H1 (cell line): ENCODE measurements at regions not wholly inside any gene's neighbourhood (a gene's known extent, or its start where the extent isn't known, plus 50 kb on each side); places are given as distances from the start of the nearest gene placed in this dataset.

Experiments used
- CTCF ChIA-PET: fragments of 300-600 bp; sonication (Branson Sonifier 250); formaldehyde crosslinking; loops from one replicate; lab custom pipeline; 2021; ENCODE audit not compliant: partially characterized antibody; lab: Charles Lee
- POLR2A ChIA-PET: fragments of 300-600 bp; sonication (Branson Sonifier 250); formaldehyde crosslinking; loops from one replicate; lab custom pipeline; 2021; ENCODE audit warnings: inconsistent platforms; ENCODE audit not compliant: partially characterized antibody; lab: Charles Lee
- DNase-seq, 2 experiments: peaks; one replicate each; pipeline versions ENCODE4 v3.0.0 to v3.0.0-alpha.2; 2010 to 2022; ENCODE audit warnings: low spot score in 2 of 2, low read depth in 1 of 2, mixed read lengths in 1 of 2
- FAIRE-seq: peaks from 2 replicates; lab custom pipeline; 2011; peaks lifted over from hg19 to GRCh38; lab: Jason Lieb, UNC
- H2AFZ ChIP-seq: 2 replicates; pipeline ENCODE4 v1.8.1; 2012; ENCODE audit warnings: low read length, inconsistent platforms
- H2AK5ac ChIP-seq: 2 replicates; pipeline ENCODE4 v1.6.1; 2013; ENCODE audit warnings: low read depth, low read length
- H2BK120ac ChIP-seq: replicated peaks from 2 replicates; pipeline ENCODE3; 2013; ENCODE audit warnings: low read depth, low read length, inconsistent platforms
- H2BK12ac ChIP-seq: 2 replicates; pipeline ENCODE4 v1.6.1; 2013; ENCODE audit warnings: low read depth, low read length
- H2BK15ac ChIP-seq: 2 replicates; pipeline ENCODE4 v1.6.1; 2013; ENCODE audit warnings: low read length
- H2BK20ac ChIP-seq: 2 replicates; pipeline ENCODE4 v1.6.1; 2013; ENCODE audit warnings: low read length
- H2BK5ac ChIP-seq: 2 replicates; pipeline ENCODE4 v1.6.1; 2013; ENCODE audit warnings: low read depth, low read length
- H3K14ac ChIP-seq: 2 replicates; pipeline ENCODE4 v1.6.1; 2013; ENCODE audit warnings: inconsistent platforms; ENCODE audit not compliant: insufficient read length
- H3K18ac ChIP-seq: 2 replicates; pipeline ENCODE4 v1.6.1; 2013; ENCODE audit warnings: low read length; ENCODE audit errors: extremely low read depth
- H3K23ac ChIP-seq: 2 replicates; pipeline ENCODE4 v1.6.1; 2013; ENCODE audit warnings: inconsistent platforms; ENCODE audit not compliant: insufficient read length
- H3K23me2 ChIP-seq: 2 replicates; pipeline ENCODE4 v1.6.1; 2013; ENCODE audit warnings: low read depth, low read length
- H3K27ac ChIP-seq: 2 replicates; pipeline ENCODE4 v1.6.1; 2011; ENCODE audit warnings: low read depth, low read length, inconsistent platforms
- H3K27me3 ChIP-seq, 4 experiments: replicated peaks in 1 of 4; 1 replicate in 1 of 4; 2 replicates in 3 of 4; pipeline versions ENCODE4 v1.6.1 to v1.8.1; 2011 to 2013; ENCODE audit warnings: low read length in 3 of 4, mild to moderate bottlenecking in 3 of 4, inconsistent platforms in 2 of 4, mixed read lengths in 2 of 4, moderate library complexity in 1 of 4; ENCODE audit not compliant: control insufficient read depth in 3 of 4, insufficient read depth in 3 of 4; ENCODE audit errors: extremely low read depth in 1 of 4
- H3K36me3 ChIP-seq, 4 experiments: 2 replicates each; pipeline versions ENCODE4 v1.6.1 to v1.8.1; 2011 to 2013; ENCODE audit warnings: mild to moderate bottlenecking in 4 of 4, low read length in 3 of 4, moderate library complexity in 2 of 4, control low read depth in 1 of 4, inconsistent platforms in 1 of 4; ENCODE audit not compliant: insufficient read depth in 4 of 4, control insufficient read depth in 2 of 4
- H3K4ac ChIP-seq: replicated peaks from 2 replicates; pipeline ENCODE3; 2013; ENCODE audit warnings: low read length, low read depth, mixed read lengths, inconsistent platforms; ENCODE audit not compliant: insufficient read length
- H3K4me1 ChIP-seq, 4 experiments: replicated peaks in 1 of 4; 1 replicate in 1 of 4; 2 replicates in 3 of 4; pipeline versions ENCODE4 v1.6.1 to v1.8.1; 2011 to 2013; ENCODE audit warnings: low read length in 3 of 4, inconsistent platforms in 2 of 4, mixed read lengths in 1 of 4; ENCODE audit not compliant: insufficient read depth in 4 of 4, control insufficient read depth in 3 of 4
- H3K4me2 ChIP-seq, 2 experiments: 2 replicates each; pipeline versions ENCODE4 v1.6.1 to v1.8.1; 2011 to 2013; ENCODE audit warnings: low read depth in 2 of 2, low read length in 2 of 2, control low read depth in 1 of 2, inconsistent platforms in 1 of 2, mild to moderate bottlenecking in 1 of 2; ENCODE audit not compliant: insufficient read depth in 1 of 2
- H3K4me3 ChIP-seq, 4 experiments: fragments of 200-600, 300-600 bp in 1 of 4; sonication (generic), shearing (Covaris generic), sonication (Bioruptor Twin) in 1 of 4; 2 replicates each; pipeline versions ENCODE4 v1.5.1 to v1.8.1; 2011 to 2016; ENCODE audit warnings: low read length in 4 of 4, low read depth in 3 of 4, control low read depth in 2 of 4, inconsistent platforms in 2 of 4, mild to moderate bottlenecking in 2 of 4, mixed read lengths in 1 of 4, moderate library complexity in 1 of 4; ENCODE audit not compliant: insufficient read depth in 2 of 4; ENCODE audit errors: extremely low read depth in 1 of 4
- H3K56ac ChIP-seq: replicated peaks from 2 replicates; pipeline ENCODE3; 2013; ENCODE audit warnings: low read depth, mild to moderate bottlenecking, mixed read lengths, low read length, inconsistent platforms; ENCODE audit not compliant: insufficient read length
- H3K79me1 ChIP-seq: 2 replicates; pipeline ENCODE4 v1.6.1; 2013; ENCODE audit warnings: low read depth, low read length, control low read depth
- H3K79me2 ChIP-seq, 2 experiments: 2 replicates each; pipeline versions ENCODE4 v1.6.1 to v1.8.1; 2012 to 2013; ENCODE audit warnings: low read length in 2 of 2, mild to moderate bottlenecking in 2 of 2, inconsistent platforms in 1 of 2; ENCODE audit not compliant: insufficient read depth in 2 of 2, control insufficient read depth in 1 of 2
- H3K9ac ChIP-seq, 4 experiments: replicated peaks in 1 of 4; 1 replicate in 1 of 4; 2 replicates in 3 of 4; pipeline versions ENCODE4 v1.6.1 to v1.8.1; 2011 to 2013; ENCODE audit warnings: low read depth in 3 of 4, low read length in 3 of 4, control low read depth in 2 of 4, mild to moderate bottlenecking in 2 of 4, moderate library complexity in 2 of 4, inconsistent platforms in 1 of 4; ENCODE audit errors: extremely low read depth in 1 of 4
- H3K9me3 ChIP-seq, 2 experiments: 2 replicates each; pipeline versions ENCODE4 v1.6.1 to v1.8.1; 2012 to 2013; ENCODE audit warnings: mild to moderate bottlenecking in 2 of 2, moderate library complexity in 2 of 2, control low read depth in 1 of 2, inconsistent platforms in 1 of 2, low read depth in 1 of 2, low read length in 1 of 2, mixed read lengths in 1 of 2; ENCODE audit not compliant: insufficient read depth in 2 of 2
- H4K20me1 ChIP-seq, 2 experiments: replicated peaks in 1 of 2; 2 replicates each; pipeline versions ENCODE3 to v1.8.1; 2011 to 2013; ENCODE audit warnings: inconsistent platforms in 2 of 2, low read length in 2 of 2, mild to moderate bottlenecking in 1 of 2; ENCODE audit not compliant: insufficient read depth in 2 of 2, control insufficient read depth in 1 of 2
- H4K5ac ChIP-seq: 2 replicates; pipeline ENCODE4 v1.6.1; 2013; ENCODE audit warnings: low read length, low read depth, mixed read lengths, inconsistent platforms; ENCODE audit not compliant: insufficient read length
- H4K8ac ChIP-seq: 2 replicates; pipeline ENCODE4 v1.8.0; 2013; ENCODE audit warnings: mild to moderate bottlenecking, moderate library complexity, low read length, inconsistent platforms; ENCODE audit not compliant: insufficient read depth; ENCODE audit errors: extremely low read depth
- H4K91ac ChIP-seq: replicated peaks from 2 replicates; pipeline ENCODE3; 2013; ENCODE audit warnings: low read length, mixed read lengths, inconsistent platforms; ENCODE audit not compliant: insufficient read length
- EP300 ChIP-seq, 2 experiments: IDR thresholded peaks; 1 replicate in 1 of 2; 2 replicates in 1 of 2; pipeline ENCODE4 v1.6.1; 2011 to 2012; ENCODE audit warnings: low read depth in 2 of 2, low read length in 2 of 2, mild to moderate bottlenecking in 2 of 2, borderline replicate concordance in 1 of 2, inconsistent platforms in 1 of 2, moderate library complexity in 1 of 2
- KDM4A ChIP-seq: IDR thresholded peaks from one replicate; pipeline ENCODE4 v1.7.1; 2012; ENCODE audit warnings: low read depth, mild to moderate bottlenecking, moderate library complexity, low read length, inconsistent platforms; ENCODE audit not compliant: severe bottlenecking
- SIN3A ChIP-seq, 2 experiments: IDR thresholded peaks in 1 of 2; conservative IDR thresholded peaks in 1 of 2; 2 replicates each; pipeline ENCODE4 v1.6.1; 2011 to 2012; ENCODE audit warnings: low read length in 2 of 2, improper control_type of control experiment in 1 of 2, low read depth in 1 of 2, mild to moderate bottlenecking in 1 of 2
- SIX5 ChIP-seq: IDR thresholded peaks from 2 replicates; pipeline ENCODE4 v1.6.1; 2011; ENCODE audit warnings: mild to moderate bottlenecking, low read depth, low read length
- WGBS, 2 experiments: shearing (Covaris generic) in 1 of 2; methylation state at CpG; one replicate each; pipeline versions ENCODE4 v1.1.6 to v1.1.7; 2013 to 2015; ENCODE audit warnings: low lambda C conversion rate in 2 of 2, mixed read lengths in 2 of 2, inconsistent platforms in 1 of 2, low coverage in 1 of 2, missing lambda C conversion rate in 1 of 2; ENCODE audit not compliant: insufficient replicate concordance in 2 of 2, insufficient coverage in 1 of 2, insufficient read length in 1 of 2; ENCODE audit errors: extremely low coverage in 1 of 2, missing lambda C conversion rate in 1 of 2; 5-methylcytosine and 5-hydroxymethylcytosine counted together

GRCh38 chr13:73767191-73767741 lies 366.9 kb downstream of the KLF12 start:
- ChIA-PET POLR2A (interaction anchor here (1.1 to 1.3 kb wide), 2 partner anchors 12 to 637 kb away, joined by 3 read pairs; no protein-coding TSS in a partner anchor), CTCF (interaction anchor here (0.6 to 3.6 kb wide), 26 partner anchors 9 to 807 kb away, joined by 3 to 26 read pairs (median 3); no protein-coding TSS in a partner anchor)
- no peak overlapping the region for H3K9ac ChIP-seq
- FAIRE-seq (peak; percentile 99), DNase-seq (no peak)
- no peak overlapping the region for H2AK5ac ChIP-seq
- H2BK5ac ChIP-seq = no peak overlapping the region
- 14% methylated on average over 3 of the region's 3 CpGs; no CpG with 5 or more reads in 1 of the 2 experiments for WGBS, 2 experiments
- no peak overlapping the region for H2BK20ac ChIP-seq
- H3K23ac ChIP-seq = no peak overlapping the region
- H3K56ac ChIP-seq = no peak overlapping the region
- H3K4me3 ChIP-seq = peak overlapping the region in 1 of 4 experiments; percentile 2; a peak in 1 of 8 replicates
- no peak overlapping the region for H2BK12ac ChIP-seq
- peak overlapping the region; percentile 12 to 47; a peak in 3 of 4 replicates for H3K4me2 ChIP-seq
- peaks cover 5 to 20% (median 14%) of the 10 kb centered on the region in 4 experiments; a peak in 6 of 7 replicates for H3K4me1 ChIP-seq
- no peaks in the 10 kb centered on the region for H3K27me3 ChIP-seq
- H4K20me1 ChIP-seq = no peaks in the 10 kb centered on the region
- no peak overlapping the region for H2AFZ ChIP-seq
- H2BK120ac ChIP-seq = no peak overlapping the region
- no peaks in the 10 kb centered on the region for H3K79me1 ChIP-seq
- H4K8ac ChIP-seq = no peak overlapping the region
- H3K14ac ChIP-seq = no peak overlapping the region
- H2BK15ac ChIP-seq = no peak overlapping the region
- no peaks in the 10 kb centered on the region for H3K9me3 ChIP-seq
- H3K79me2 ChIP-seq = no peaks in the 10 kb centered on the region
- H3K36me3 ChIP-seq = no peaks in the 10 kb centered on the region
- H3K18ac ChIP-seq = no peak overlapping the region
- no peaks in the 10 kb centered on the region for H3K23me2 ChIP-seq
- H3K27ac ChIP-seq = no peak overlapping the region
- no peak overlapping the region for H3K4ac ChIP-seq
- no peak overlapping the region for H4K5ac ChIP-seq
- H4K91ac ChIP-seq = no peak overlapping the region
- TF ChIP-seq KDM4A (no peak), EP300 (IDR thresholded peaks at IDR 0.05; ENCODE audit: borderline replicate concordance in 1 of 2, low read depth in 2 of 2, low read length in 2 of 2) (peak in 1 of 2 experiments; percentile 30; a peak in 1 of 3 replicates), SIN3A (conservative IDR thresholded peaks at IDR 0.05 in 1 of 2, IDR thresholded peaks at IDR 0.05 in 1 of 2; ENCODE audit: low read depth in 1 of 2, low read length in 2 of 2) (no peak), SIX5 (no peak)
